H1 (cell line): ENCODE measurements at regions not wholly inside any gene's neighbourhood (a gene's known extent, or its start where the extent isn't known, plus 50 kb on each side); places are given as distances from the start of the nearest gene placed in this dataset.

Experiments
- CTCF ChIA-PET: fragments of 300-600 bp; sonication (Branson Sonifier 250); formaldehyde crosslinking; loops from one replicate; lab custom pipeline; 2021; ENCODE audit not compliant: partially characterized antibody; lab: Charles Lee
- POLR2A ChIA-PET: fragments of 300-600 bp; sonication (Branson Sonifier 250); formaldehyde crosslinking; loops from one replicate; lab custom pipeline; 2021; ENCODE audit warnings: inconsistent platforms; ENCODE audit not compliant: partially characterized antibody; lab: Charles Lee
- DNase-seq, 2 experiments: peaks; one replicate each; pipeline versions ENCODE4 v3.0.0 to v3.0.0-alpha.2; 2010 to 2022; ENCODE audit warnings: low spot score in 2 of 2, low read depth in 1 of 2, mixed read lengths in 1 of 2
- FAIRE-seq: peaks from 2 replicates; lab custom pipeline; 2011; peaks lifted over from hg19 to GRCh38; lab: Jason Lieb, UNC
- H2AFZ ChIP-seq: 2 replicates; pipeline ENCODE4 v1.8.1; 2012; ENCODE audit warnings: low read length, inconsistent platforms
- H2AK5ac ChIP-seq: 2 replicates; pipeline ENCODE4 v1.6.1; 2013; ENCODE audit warnings: low read depth, low read length
- H2BK120ac ChIP-seq: replicated peaks from 2 replicates; pipeline ENCODE3; 2013; ENCODE audit warnings: low read depth, low read length, inconsistent platforms
- H2BK12ac ChIP-seq: 2 replicates; pipeline ENCODE4 v1.6.1; 2013; ENCODE audit warnings: low read depth, low read length
- H2BK15ac ChIP-seq: 2 replicates; pipeline ENCODE4 v1.6.1; 2013; ENCODE audit warnings: low read length
- H2BK20ac ChIP-seq: 2 replicates; pipeline ENCODE4 v1.6.1; 2013; ENCODE audit warnings: low read length
- H2BK5ac ChIP-seq: 2 replicates; pipeline ENCODE4 v1.6.1; 2013; ENCODE audit warnings: low read depth, low read length
- H3K14ac ChIP-seq: 2 replicates; pipeline ENCODE4 v1.6.1; 2013; ENCODE audit warnings: inconsistent platforms; ENCODE audit not compliant: insufficient read length
- H3K18ac ChIP-seq: 2 replicates; pipeline ENCODE4 v1.6.1; 2013; ENCODE audit warnings: low read length; ENCODE audit errors: extremely low read depth
- H3K23ac ChIP-seq: 2 replicates; pipeline ENCODE4 v1.6.1; 2013; ENCODE audit warnings: inconsistent platforms; ENCODE audit not compliant: insufficient read length
- H3K23me2 ChIP-seq: 2 replicates; pipeline ENCODE4 v1.6.1; 2013; ENCODE audit warnings: low read depth, low read length
- H3K27ac ChIP-seq: 2 replicates; pipeline ENCODE4 v1.6.1; 2011; ENCODE audit warnings: low read depth, low read length, inconsistent platforms
- H3K27me3 ChIP-seq, 4 experiments: replicated peaks in 1 of 4; 1 replicate in 1 of 4; 2 replicates in 3 of 4; pipeline versions ENCODE4 v1.6.1 to v1.8.1; 2011 to 2013; ENCODE audit warnings: low read length in 3 of 4, mild to moderate bottlenecking in 3 of 4, inconsistent platforms in 2 of 4, mixed read lengths in 2 of 4, moderate library complexity in 1 of 4; ENCODE audit not compliant: control insufficient read depth in 3 of 4, insufficient read depth in 3 of 4; ENCODE audit errors: extremely low read depth in 1 of 4
- H3K36me3 ChIP-seq, 4 experiments: 2 replicates each; pipeline versions ENCODE4 v1.6.1 to v1.8.1; 2011 to 2013; ENCODE audit warnings: mild to moderate bottlenecking in 4 of 4, low read length in 3 of 4, moderate library complexity in 2 of 4, control low read depth in 1 of 4, inconsistent platforms in 1 of 4; ENCODE audit not compliant: insufficient read depth in 4 of 4, control insufficient read depth in 2 of 4
- H3K4ac ChIP-seq: replicated peaks from 2 replicates; pipeline ENCODE3; 2013; ENCODE audit warnings: low read length, low read depth, mixed read lengths, inconsistent platforms; ENCODE audit not compliant: insufficient read length
- H3K4me1 ChIP-seq, 4 experiments: replicated peaks in 1 of 4; 1 replicate in 1 of 4; 2 replicates in 3 of 4; pipeline versions ENCODE4 v1.6.1 to v1.8.1; 2011 to 2013; ENCODE audit warnings: low read length in 3 of 4, inconsistent platforms in 2 of 4, mixed read lengths in 1 of 4; ENCODE audit not compliant: insufficient read depth in 4 of 4, control insufficient read depth in 3 of 4
- H3K4me2 ChIP-seq, 2 experiments: 2 replicates each; pipeline versions ENCODE4 v1.6.1 to v1.8.1; 2011 to 2013; ENCODE audit warnings: low read depth in 2 of 2, low read length in 2 of 2, control low read depth in 1 of 2, inconsistent platforms in 1 of 2, mild to moderate bottlenecking in 1 of 2; ENCODE audit not compliant: insufficient read depth in 1 of 2
- H3K4me3 ChIP-seq, 4 experiments: fragments of 200-600, 300-600 bp in 1 of 4; sonication (generic), shearing (Covaris generic), sonication (Bioruptor Twin) in 1 of 4; 2 replicates each; pipeline versions ENCODE4 v1.5.1 to v1.8.1; 2011 to 2016; ENCODE audit warnings: low read length in 4 of 4, low read depth in 3 of 4, control low read depth in 2 of 4, inconsistent platforms in 2 of 4, mild to moderate bottlenecking in 2 of 4, mixed read lengths in 1 of 4, moderate library complexity in 1 of 4; ENCODE audit not compliant: insufficient read depth in 2 of 4; ENCODE audit errors: extremely low read depth in 1 of 4
- H3K56ac ChIP-seq: replicated peaks from 2 replicates; pipeline ENCODE3; 2013; ENCODE audit warnings: low read depth, mild to moderate bottlenecking, mixed read lengths, low read length, inconsistent platforms; ENCODE audit not compliant: insufficient read length
- H3K79me1 ChIP-seq: 2 replicates; pipeline ENCODE4 v1.6.1; 2013; ENCODE audit warnings: low read depth, low read length, control low read depth
- H3K79me2 ChIP-seq, 2 experiments: 2 replicates each; pipeline versions ENCODE4 v1.6.1 to v1.8.1; 2012 to 2013; ENCODE audit warnings: low read length in 2 of 2, mild to moderate bottlenecking in 2 of 2, inconsistent platforms in 1 of 2; ENCODE audit not compliant: insufficient read depth in 2 of 2, control insufficient read depth in 1 of 2
- H3K9ac ChIP-seq, 4 experiments: replicated peaks in 1 of 4; 1 replicate in 1 of 4; 2 replicates in 3 of 4; pipeline versions ENCODE4 v1.6.1 to v1.8.1; 2011 to 2013; ENCODE audit warnings: low read depth in 3 of 4, low read length in 3 of 4, control low read depth in 2 of 4, mild to moderate bottlenecking in 2 of 4, moderate library complexity in 2 of 4, inconsistent platforms in 1 of 4; ENCODE audit errors: extremely low read depth in 1 of 4
- H3K9me3 ChIP-seq, 2 experiments: 2 replicates each; pipeline versions ENCODE4 v1.6.1 to v1.8.1; 2012 to 2013; ENCODE audit warnings: mild to moderate bottlenecking in 2 of 2, moderate library complexity in 2 of 2, control low read depth in 1 of 2, inconsistent platforms in 1 of 2, low read depth in 1 of 2, low read length in 1 of 2, mixed read lengths in 1 of 2; ENCODE audit not compliant: insufficient read depth in 2 of 2
- H4K20me1 ChIP-seq, 2 experiments: replicated peaks in 1 of 2; 2 replicates each; pipeline versions ENCODE3 to v1.8.1; 2011 to 2013; ENCODE audit warnings: inconsistent platforms in 2 of 2, low read length in 2 of 2, mild to moderate bottlenecking in 1 of 2; ENCODE audit not compliant: insufficient read depth in 2 of 2, control insufficient read depth in 1 of 2
- H4K5ac ChIP-seq: 2 replicates; pipeline ENCODE4 v1.6.1; 2013; ENCODE audit warnings: low read length, low read depth, mixed read lengths, inconsistent platforms; ENCODE audit not compliant: insufficient read length
- H4K8ac ChIP-seq: 2 replicates; pipeline ENCODE4 v1.8.0; 2013; ENCODE audit warnings: mild to moderate bottlenecking, moderate library complexity, low read length, inconsistent platforms; ENCODE audit not compliant: insufficient read depth; ENCODE audit errors: extremely low read depth
- H4K91ac ChIP-seq: replicated peaks from 2 replicates; pipeline ENCODE3; 2013; ENCODE audit warnings: low read length, mixed read lengths, inconsistent platforms; ENCODE audit not compliant: insufficient read length
- ATF2 ChIP-seq: IDR thresholded peaks from 2 replicates; pipeline ENCODE4 v1.6.1; 2012; ENCODE audit warnings: low read length, inconsistent platforms
- CEBPB ChIP-seq: IDR thresholded peaks from 2 replicates; pipeline ENCODE4 v1.6.1; 2012; ENCODE audit warnings: low read depth, low read length
- CHD1 ChIP-seq: IDR thresholded peaks from 2 replicates; pipeline ENCODE4 v1.6.1; 2012; ENCODE audit warnings: low read depth, low read length, improper control_type of control experiment
- EGR1 ChIP-seq: IDR thresholded peaks from 2 replicates; pipeline ENCODE4 v1.6.1; 2011; ENCODE audit warnings: low read depth, low read length, borderline replicate concordance
- EZH2 ChIP-seq: fragments of 200-600 bp; sonication (generic); IDR thresholded peaks from 2 replicates; pipeline ENCODE4 v1.7.1; 2012; ENCODE audit warnings: low read depth, mild to moderate bottlenecking, moderate library complexity, low read length, inconsistent platforms; ENCODE audit not compliant: severe bottlenecking
- HDAC2 ChIP-seq, 2 experiments: fragments of 300-600 bp in 1 of 2; sonication (generic) in 1 of 2; IDR thresholded peaks; 2 replicates each; pipeline ENCODE4 v1.6.1; 2011 to 2012; ENCODE audit warnings: low read depth in 2 of 2, low read length in 2 of 2, mild to moderate bottlenecking in 2 of 2, moderate library complexity in 2 of 2, borderline replicate concordance in 1 of 2, inconsistent platforms in 1 of 2
- SP4 ChIP-seq: IDR thresholded peaks from 2 replicates; pipeline ENCODE4 v1.6.1; 2012; ENCODE audit warnings: low read length, inconsistent platforms
- SUZ12 ChIP-seq: fragments of 200-600 bp; sonication (generic); IDR thresholded peaks from 2 replicates; pipeline ENCODE4 v1.6.1; 2012; ENCODE audit warnings: mild to moderate bottlenecking, inconsistent platforms, low read length, moderate library complexity, mixed read lengths
- TAF1 ChIP-seq: IDR thresholded peaks from 2 replicates; pipeline ENCODE4 v1.6.1; 2011; ENCODE audit warnings: mild to moderate bottlenecking, low read depth, low read length
- TAF7 ChIP-seq: optimal IDR thresholded peaks from 2 replicates; pipeline ENCODE3; 2011; ENCODE audit warnings: low read depth, mild to moderate bottlenecking, inconsistent platforms, low read length, moderate library complexity, borderline replicate concordance
- ZNF274 ChIP-seq: IDR thresholded peaks from 2 replicates; pipeline ENCODE4 v1.7.0; 2012; ENCODE audit warnings: low read length, borderline replicate concordance; ENCODE audit errors: extremely low read depth

GRCh38 chr12:75717902-75718301, 206.5 kb upstream of the KRR1 start:
- Histone ChIP-seq H2BK12ac (no peak overlapping the region), H3K9me3 (no peaks in the 10 kb centered on the region), H2BK15ac (no peak overlapping the region), H2AK5ac (no peak overlapping the region), H3K4me3 (no peak overlapping the region), H3K14ac (no peak overlapping the region), H3K23ac (no peak overlapping the region), H4K20me1 (no peaks in the 10 kb centered on the region), H2BK120ac (no peak overlapping the region), H3K18ac (no peak overlapping the region), H3K36me3 (no peaks in the 10 kb centered on the region), H3K56ac (no peak overlapping the region), H3K79me2 (no peaks in the 10 kb centered on the region), H4K8ac (no peak overlapping the region), H4K91ac (peak overlapping the region; percentile 46), H3K4ac (no peak overlapping the region), H3K27ac (no peak overlapping the region), H3K4me1 (peaks cover 2 to 15% (median 9%) of the 10 kb centered on the region in 4 experiments; a peak in 4 of 7 replicates), H3K9ac (no peak overlapping the region), H2BK5ac (no peak overlapping the region), H4K5ac (no peak overlapping the region), H2BK20ac (no peak overlapping the region), H3K4me2 (no peak overlapping the region), H3K27me3 (no peaks in the 10 kb centered on the region; a peak in 1 of 7 replicates), H3K79me1 (no peaks in the 10 kb centered on the region), H3K23me2 (no peaks in the 10 kb centered on the region), H2AFZ (no peak overlapping the region)
- ChIA-PET CTCF (no interaction called here), POLR2A (interaction anchor here (1.2 kb wide), 1 partner anchor 306 kb away, joined by 3 read pairs; no protein-coding TSS in a partner anchor)
- FAIRE-seq, result no peak
- no peak for TF ChIP-seq ATF2
- TF ChIP-seq TAF1, result no peak
- no peak for TF ChIP-seq SUZ12
- TF ChIP-seq HDAC2 (IDR thresholded peaks at IDR 0.05; ENCODE audit: borderline replicate concordance in 1 of 2, low read depth in 2 of 2, low read length in 2 of 2), result no peak
- TF ChIP-seq CHD1, result no peak
- TF ChIP-seq EZH2, result no peak
- TF ChIP-seq SP4, result no peak
- TF ChIP-seq TAF7, result no peak
- no peak for TF ChIP-seq ZNF274
- no peak for TF ChIP-seq CEBPB
- TF ChIP-seq EGR1, result no peak
- no peak for DNase-seq
